Uterus (tissue), 2 donors: ENCODE measurements at regions not wholly inside any gene's neighbourhood (a gene's known extent, or its start where the extent isn't known, plus 50 kb on each side); places are given as distances from the start of the nearest gene placed in this dataset.

Experiments
- POLR2A ChIP-seq, 2 donors: fragments of 450-650 bp; IDR thresholded peaks; one replicate each; pipeline ENCODE4 v1.6.1; 2016; ENCODE audit warnings: antibody characterized with exemption in 2 of 2, mild to moderate bottlenecking in 1 of 2, moderate library complexity in 1 of 2
- TF ChIP-seq, protein P1 (sequence below), 4 experiments: fragments of 200-600 bp in 2 of 4; fragments of 450-650 bp in 2 of 4; sonication (generic) in 2 of 4; IDR thresholded peaks; one replicate each; pipeline ENCODE4 v1.5.1; 2016 to 2019; ENCODE audit warnings: antibody characterized with exemption in 4 of 4, mild to moderate bottlenecking in 2 of 4, moderate library complexity in 1 of 4

DNA sequence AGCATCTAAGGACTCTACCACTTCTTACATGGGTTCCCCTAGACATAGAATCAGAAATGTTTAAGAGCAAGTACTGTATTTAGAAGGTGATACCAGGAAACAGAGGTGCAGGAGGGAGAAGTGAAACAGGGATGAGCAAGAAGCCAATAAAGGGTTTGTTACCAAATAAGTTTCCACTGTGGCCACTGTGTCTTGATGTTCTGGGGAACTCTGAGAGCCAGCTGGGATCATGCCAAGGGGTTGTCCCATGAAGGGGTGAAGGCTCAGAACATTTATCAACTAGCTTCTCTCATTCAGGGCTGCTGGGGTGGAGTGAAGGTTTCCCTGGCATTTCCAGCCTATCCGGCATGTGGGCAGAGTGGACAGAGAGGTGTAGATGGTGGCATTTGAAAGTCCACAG is 147.1 kb upstream of the SH3BP4 start:
- TF ChIP-seq, protein P1, sequence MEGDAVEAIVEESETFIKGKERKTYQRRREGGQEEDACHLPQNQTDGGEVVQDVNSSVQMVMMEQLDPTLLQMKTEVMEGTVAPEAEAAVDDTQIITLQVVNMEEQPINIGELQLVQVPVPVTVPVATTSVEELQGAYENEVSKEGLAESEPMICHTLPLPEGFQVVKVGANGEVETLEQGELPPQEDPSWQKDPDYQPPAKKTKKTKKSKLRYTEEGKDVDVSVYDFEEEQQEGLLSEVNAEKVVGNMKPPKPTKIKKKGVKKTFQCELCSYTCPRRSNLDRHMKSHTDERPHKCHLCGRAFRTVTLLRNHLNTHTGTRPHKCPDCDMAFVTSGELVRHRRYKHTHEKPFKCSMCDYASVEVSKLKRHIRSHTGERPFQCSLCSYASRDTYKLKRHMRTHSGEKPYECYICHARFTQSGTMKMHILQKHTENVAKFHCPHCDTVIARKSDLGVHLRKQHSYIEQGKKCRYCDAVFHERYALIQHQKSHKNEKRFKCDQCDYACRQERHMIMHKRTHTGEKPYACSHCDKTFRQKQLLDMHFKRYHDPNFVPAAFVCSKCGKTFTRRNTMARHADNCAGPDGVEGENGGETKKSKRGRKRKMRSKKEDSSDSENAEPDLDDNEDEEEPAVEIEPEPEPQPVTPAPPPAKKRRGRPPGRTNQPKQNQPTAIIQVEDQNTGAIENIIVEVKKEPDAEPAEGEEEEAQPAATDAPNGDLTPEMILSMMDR (IDR thresholded peaks at IDR 0.05) = no peak
- no peak for TF ChIP-seq POLR2A (IDR thresholded peaks at IDR 0.05)
